ENCODE measurements at regions not wholly inside any gene's neighbourhood (a gene's known extent, or its start where the extent isn't known, plus 50 kb on each side); places are given as distances from the start of the nearest gene placed in this dataset.

GRCh38 chr7:85587785-85588184, 400.9 kb upstream of the SEMA3D start:
- H3K27ac ChIP-seq (ENCODE audit: low read depth, low read length, poor library complexity, severe bottlenecking): no peak overlapping the region
- H3K9me3 ChIP-seq (ENCODE audit: low read length): no peaks in the 10 kb centered on the region
- H2AFZ ChIP-seq (ENCODE audit: low read length): no peak overlapping the region
- H3K9me2 ChIP-seq (ENCODE audit: low read depth, low read length): no peaks in the 10 kb centered on the region
- TF ChIP-seq EZH2 (IDR thresholded peaks at IDR 0.05; ENCODE audit: borderline replicate concordance, low read length) (no peak), CTCF (IDR thresholded peaks at IDR 0.05; ENCODE audit: low read length) (no peak)
- H3K4me3 ChIP-seq (ENCODE audit: low read depth, low read length, poor library complexity, severe bottlenecking): no peak overlapping the region
- H3K4me2 ChIP-seq (ENCODE audit: low read length): no peak overlapping the region
- H4K20me1 ChIP-seq (ENCODE audit: insufficient read depth, low read length): no peaks in the 10 kb centered on the region
- no peaks in the 10 kb centered on the region for H3K27me3 ChIP-seq (ENCODE audit: insufficient read depth, low read length)
- no peak overlapping the region for H3K9ac ChIP-seq (ENCODE audit: low read length)
- no peaks in the 10 kb centered on the region for H3F3A ChIP-seq (ENCODE audit: insufficient read depth, low read length)
- no peaks in the 10 kb centered on the region for H3K4me1 ChIP-seq (ENCODE audit: insufficient read depth, low read length, severe bottlenecking)
- no peaks in the 10 kb centered on the region for H3K79me2 ChIP-seq (ENCODE audit: insufficient read depth, low read length)
- H3K36me3 ChIP-seq (ENCODE audit: insufficient read depth, low read length): no peaks in the 10 kb centered on the region

- H3K4me3 ChIP-seq (ENCODE audit: low read depth, low read length, poor library complexity, severe bottlenecking): no peak overlapping the region
These were observed 399.2 kb upstream of the SEMA3D start for GRCh38 chr7:85586091-85586490.

GRCh38 chr7:85583131-85583953, 396.5 kb upstream of the SEMA3D start:
- Histone ChIP-seq H3K4me2 (ENCODE audit: low read length) (no peak overlapping the region), H3K9me3 (ENCODE audit: low read length) (no peaks in the 10 kb centered on the region), H3K4me1 (ENCODE audit: insufficient read depth, low read length, severe bottlenecking) (no peaks in the 10 kb centered on the region), H4K20me1 (ENCODE audit: insufficient read depth, low read length) (no peaks in the 10 kb centered on the region), H3K4me3 (ENCODE audit: low read depth, low read length, poor library complexity, severe bottlenecking) (no peak overlapping the region), H3K9ac (ENCODE audit: low read length) (no peak overlapping the region), H3K79me2 (ENCODE audit: insufficient read depth, low read length) (no peaks in the 10 kb centered on the region), H3K27ac (ENCODE audit: low read depth, low read length, poor library complexity, severe bottlenecking) (no peak overlapping the region), H3K36me3 (ENCODE audit: insufficient read depth, low read length) (no peaks in the 10 kb centered on the region), H3K9me2 (ENCODE audit: low read depth, low read length) (no peaks in the 10 kb centered on the region), H3F3A (ENCODE audit: insufficient read depth, low read length) (no peaks in the 10 kb centered on the region), H2AFZ (ENCODE audit: low read length) (no peak overlapping the region), H3K27me3 (ENCODE audit: insufficient read depth, low read length) (no peaks in the 10 kb centered on the region)
- TF ChIP-seq EZH2 (IDR thresholded peaks at IDR 0.05; ENCODE audit: borderline replicate concordance, low read length) (no peak), CTCF (IDR thresholded peaks at IDR 0.05; ENCODE audit: low read length) (no peak)

More at GRCh38 chr7:85586091-85586490, 399.2 kb upstream of the SEMA3D start:
- no peaks in the 10 kb centered on the region for H3K9me3 ChIP-seq (ENCODE audit: low read length)
- TF ChIP-seq CTCF (IDR thresholded peaks at IDR 0.05; ENCODE audit: low read length) (no peak), EZH2 (IDR thresholded peaks at IDR 0.05; ENCODE audit: borderline replicate concordance, low read length) (no peak)
- H3K79me2 ChIP-seq (ENCODE audit: insufficient read depth, low read length): no peaks in the 10 kb centered on the region
- H3F3A ChIP-seq (ENCODE audit: insufficient read depth, low read length): no peaks in the 10 kb centered on the region
- H3K4me2 ChIP-seq (ENCODE audit: low read length): no peak overlapping the region
- no peaks in the 10 kb centered on the region for H3K36me3 ChIP-seq (ENCODE audit: insufficient read depth, low read length)
- no peaks in the 10 kb centered on the region for H3K27me3 ChIP-seq (ENCODE audit: insufficient read depth, low read length)
- no peak overlapping the region for H2AFZ ChIP-seq (ENCODE audit: low read length)
- H3K9ac ChIP-seq (ENCODE audit: low read length): no peak overlapping the region
- no peaks in the 10 kb centered on the region for H4K20me1 ChIP-seq (ENCODE audit: insufficient read depth, low read length)
- H3K4me1 ChIP-seq (ENCODE audit: insufficient read depth, low read length, severe bottlenecking): no peaks in the 10 kb centered on the region
- H3K9me2 ChIP-seq (ENCODE audit: low read depth, low read length): no peaks in the 10 kb centered on the region
- no peak overlapping the region for H3K27ac ChIP-seq (ENCODE audit: low read depth, low read length, poor library complexity, severe bottlenecking)

Data from OCI-LY1 (cell line).